Gastrocnemius medialis (tissue), 4 donors: ENCODE measurements at regions not wholly inside any gene's neighbourhood (a gene's known extent, or its start where the extent isn't known, plus 50 kb on each side); places are given as distances from the start of the nearest gene placed in this dataset.

ENCODE experiments used
- ATAC-seq, 2 donors: fragments of 150-250 bp; one replicate each; pipeline ENCODE4 v1.9.1; 2016
- DNase-seq, 2 donors: peaks; one replicate each; pipeline ENCODE4 v3.0.0-alpha.2; 2019
- H3K27ac ChIP-seq, 4 donors: fragments of 200-600 bp; sonication (generic); 1 replicate in 1 of 4; 2 replicates in 3 of 4; pipeline ENCODE4 v1.5.1; 2016 to 2018; ENCODE audit warnings: mild to moderate bottlenecking in 2 of 4, moderate library complexity in 1 of 4
- H3K27me3 ChIP-seq, 3 donors: fragments of 200-600 bp; sonication (generic) in 2 of 3; 1 replicate in 1 of 3; 2 replicates in 2 of 3; pipeline versions ENCODE4 v1.5.1 to v1.6.0; 2016 to 2019; ENCODE audit warnings: mild to moderate bottlenecking in 1 of 3, moderate library complexity in 1 of 3
- H3K36me3 ChIP-seq, 2 donors: fragments of 200-600 bp; sonication (generic) in 1 of 2; one replicate each; pipeline ENCODE4 v1.5.1; 2017 to 2018
- H3K4me1 ChIP-seq, 2 donors: fragments of 200-600 bp; sonication (generic) in 1 of 2; one replicate each; pipeline ENCODE4 v1.5.1; 2016 to 2017; ENCODE audit warnings: mild to moderate bottlenecking in 2 of 2
- H3K4me3 ChIP-seq, 4 donors: fragments of 200-600 bp; sonication (generic) in 3 of 4; 1 replicate in 1 of 4; 2 replicates in 3 of 4; pipeline ENCODE4 v1.5.1; 2016 to 2019; ENCODE audit warnings: mild to moderate bottlenecking in 2 of 4
- H3K9me3 ChIP-seq, 3 donors: fragments of 200-600 bp; sonication (generic) in 2 of 3; 1 replicate in 1 of 3; 2 replicates in 2 of 3; pipeline ENCODE4 v1.5.1; 2016 to 2019
- CTCF ChIP-seq, 5 experiments: fragments of 450-650 bp in 3 of 5; fragments of 200-600 bp in 2 of 5; sonication (generic) in 2 of 5; IDR thresholded peaks in 4 of 5; conservative IDR thresholded peaks in 1 of 5; 1 replicate in 4 of 5; 2 replicates in 1 of 5; pipeline ENCODE4 v1.5.1; 2016 to 2019; ENCODE audit warnings: antibody characterized with exemption in 5 of 5, mild to moderate bottlenecking in 3 of 5, moderate library complexity in 3 of 5
- POLR2A ChIP-seq, 2 donors: fragments of 450-650 bp; IDR thresholded peaks; one replicate each; pipeline ENCODE4 v1.6.1; 2017; ENCODE audit warnings: antibody characterized with exemption in 2 of 2, mild to moderate bottlenecking in 2 of 2, moderate library complexity in 2 of 2
- in situ Hi-C, 4 donors: fragments of 200-750 bp; cut with MboI; loops; one replicate each; pipeline versions ENCODE4 v1.15.0 to v1.8.0; 2017; ENCODE audit warnings: low sequenced_read_pairs in 4 of 4
- intact Hi-C: fragments of 100-400 bp; cut with DNase I; formaldehyde crosslinking; loops from one replicate; pipeline ENCODE4 v1.15.1; 2023; ENCODE audit warnings: low total_unique reads

- no peak for TF ChIP-seq POLR2A (IDR thresholded peaks at IDR 0.05)
- TF ChIP-seq CTCF (IDR thresholded peaks at IDR 0.05 in 4 of 5, conservative IDR thresholded peaks at IDR 0.05 in 1 of 5): no peak
- Histone ChIP-seq H3K9me3 (no peaks in the 10 kb centered on the region), H3K4me3 (no peak overlapping the region), H3K4me1 (no peaks in the 10 kb centered on the region), H3K36me3 (no peaks in the 10 kb centered on the region), H3K27ac (no peak overlapping the region), H3K27me3 (no peaks in the 10 kb centered on the region)
- no peak for ATAC-seq
- DNase-seq: no peak
- intact Hi-C loops: no loop called here
- in situ Hi-C loops: no loop called here
Measured at GRCh38 chr6:44576132-44576631, 188.7 kb downstream of the CDC5L start.

- Histone ChIP-seq H3K27me3 (no peaks in the 10 kb centered on the region), H3K4me3 (no peak overlapping the region), H3K27ac (no peak overlapping the region), H3K4me1 (no peaks in the 10 kb centered on the region), H3K36me3 (no peaks in the 10 kb centered on the region), H3K9me3 (peaks cover 0 to 5% (median 0%) of the 10 kb centered on the region in 3 donors)
- DNase-seq: no peak
- TF ChIP-seq CTCF (IDR thresholded peaks at IDR 0.05 in 4 of 5, conservative IDR thresholded peaks at IDR 0.05 in 1 of 5) (no peak), POLR2A (IDR thresholded peaks at IDR 0.05) (no peak)
- ATAC-seq: no peak
- in situ Hi-C loops (no loop called here), intact Hi-C loops (no loop called here)
Measured at GRCh38 chr6:44580901-44581300, 193.4 kb downstream of the CDC5L start.

GRCh38 chr6:44582930-44583329, 195.4 kb downstream of the CDC5L start:
- TF ChIP-seq POLR2A (IDR thresholded peaks at IDR 0.05) (no peak), CTCF (IDR thresholded peaks at IDR 0.05 in 4 of 5, conservative IDR thresholded peaks at IDR 0.05 in 1 of 5) (no peak)
- Histone ChIP-seq H3K27me3 (no peaks in the 10 kb centered on the region), H3K9me3 (peaks cover 0 to 5% (median 0%) of the 10 kb centered on the region in 3 donors), H3K36me3 (no peaks in the 10 kb centered on the region), H3K4me3 (no peak overlapping the region), H3K4me1 (no peaks in the 10 kb centered on the region), H3K27ac (no peak overlapping the region)
- intact Hi-C loops: no loop called here
- ATAC-seq: no peak
- no peak for DNase-seq
- in situ Hi-C loops: no loop called here

GRCh38 chr6:44590471-44590870, 203.0 kb downstream of the CDC5L start:
- intact Hi-C loops (no loop called here), in situ Hi-C loops (no loop called here)
- Histone ChIP-seq H3K36me3 (no peaks in the 10 kb centered on the region), H3K9me3 (no peaks in the 10 kb centered on the region), H3K27me3 (no peaks in the 10 kb centered on the region), H3K27ac (no peak overlapping the region), H3K4me1 (no peaks in the 10 kb centered on the region), H3K4me3 (no peak overlapping the region)
- ATAC-seq: no peak
- DNase-seq: no peak
- TF ChIP-seq CTCF (IDR thresholded peaks at IDR 0.05 in 4 of 5, conservative IDR thresholded peaks at IDR 0.05 in 1 of 5): no peak
- TF ChIP-seq POLR2A (IDR thresholded peaks at IDR 0.05): no peak

GRCh38 chr6:44593539-44593944, 206.0 kb downstream of the CDC5L start:
- intact Hi-C loops: no loop called here
- in situ Hi-C loops: no loop called here
- peak in 1 of 2 donors; percentile 13 for DNase-seq

More at GRCh38 chr6:44593539-44593944, 206.0 kb downstream of the CDC5L start:
- H3K4me3 ChIP-seq: no peak overlapping the region
- no peaks in the 10 kb centered on the region for H3K4me1 ChIP-seq
- peaks cover 0 to 3% (median 0%) of the 10 kb centered on the region in 3 donors for H3K9me3 ChIP-seq
- TF ChIP-seq CTCF (IDR thresholded peaks at IDR 0.05 in 4 of 5, conservative IDR thresholded peaks at IDR 0.05 in 1 of 5) (peak in 3 of 5 experiments; percentile 13 to 47 (median 20)), POLR2A (IDR thresholded peaks at IDR 0.05) (no peak)
- no peak overlapping the region for H3K27ac ChIP-seq
- ATAC-seq: no peak
- no peaks in the 10 kb centered on the region for H3K27me3 ChIP-seq
- no peaks in the 10 kb centered on the region for H3K36me3 ChIP-seq
